NCI-H524 treated with DMSO at 0.1 percent for 48 hours (cell line): ENCODE measurements at regions not wholly inside any gene's neighbourhood (a gene's known extent, or its start where the extent isn't known, plus 50 kb on each side); places are given as distances from the start of the nearest gene placed in this dataset.

Experiments used
- DNase-seq: peaks from one replicate; lab custom pipeline; 2025; lab: John Stamatoyannopoulos, UW

- no peak for DNase-seq
Measured at GRCh38 chr2:163456953-163457743, 278.7 kb downstream of the FIGN start.

GRCh38 chr2:163455815-163456214, 280.0 kb downstream of the FIGN start:
- no peak for DNase-seq

- no peak for DNase-seq
Measured at GRCh38 chr2:163453920-163454319, 281.9 kb downstream of the FIGN start.

GRCh38 chr2:163441603-163442002, 294.2 kb downstream of the FIGN start:
- DNase-seq: no peak

GRCh38 chr2:163436963-163437362, 298.8 kb downstream of the FIGN start:
- no peak for DNase-seq

GRCh38 chr2:163428187-163428586, 307.6 kb downstream of the FIGN start:
- DNase-seq: no peak

- no peak for DNase-seq
Measured at GRCh38 chr2:163420604-163421003, 315.2 kb downstream of the FIGN start.

GRCh38 chr2:163419000-163419830, 316.6 kb downstream of the FIGN start:
- DNase-seq: no peak

GRCh38 chr2:163417596-163418337, 318.0 kb downstream of the FIGN start:
- no peak for DNase-seq

- DNase-seq: no peak
Measured at GRCh38 chr2:163414121-163414520, 321.7 kb downstream of the FIGN start.

- no peak for DNase-seq
Measured at GRCh38 chr2:163407296-163407695, 328.5 kb downstream of the FIGN start.

GRCh38 chr2:163405298-163405697, 330.5 kb downstream of the FIGN start:
- DNase-seq: no peak

- DNase-seq: no peak
Measured at GRCh38 chr2:163401481-163401880, 334.3 kb downstream of the FIGN start.

- no peak for DNase-seq
Measured at GRCh38 chr2:163397451-163397850, 338.4 kb downstream of the FIGN start.

GRCh38 chr2:163395602-163396001, 340.2 kb downstream of the FIGN start:
- DNase-seq: no peak

- DNase-seq: no peak
Measured at GRCh38 chr2:163389838-163390237, 346.0 kb downstream of the FIGN start.

- no peak for DNase-seq
Measured at GRCh38 chr2:163375472-163375871, 360.3 kb downstream of the FIGN start.

- DNase-seq: no peak
Measured at GRCh38 chr2:163375070-163375469, 360.7 kb downstream of the FIGN start.

- DNase-seq: no peak
Measured at GRCh38 chr2:163374282-163374681, 361.5 kb downstream of the FIGN start.

- DNase-seq: no peak
Measured at GRCh38 chr2:163373496-163373895, 362.3 kb downstream of the FIGN start.

GRCh38 chr2:163370169-163370886, 365.5 kb downstream of the FIGN start:
- no peak for DNase-seq

- no peak for DNase-seq
Measured at GRCh38 chr2:163369111-163369510, 366.7 kb downstream of the FIGN start.
